Astrocyte (in vitro differentiated cells and primary cell): ENCODE measurements at regions not wholly inside any gene's neighbourhood (a gene's known extent, or its start where the extent isn't known, plus 50 kb on each side); places are given as distances from the start of the nearest gene placed in this dataset.

Experiments used
- CTCF ChIP-seq: IDR thresholded peaks from 2 replicates; pipeline ENCODE4 v1.5.1; 2011; ENCODE audit warnings: low read depth, mild to moderate bottlenecking, inconsistent platforms, low read length, moderate library complexity; ENCODE audit not compliant: insufficient read depth
- EZH2 ChIP-seq: IDR thresholded peaks from 2 replicates; pipeline ENCODE4 v1.6.1; 2012; ENCODE audit warnings: mild to moderate bottlenecking, low read length, inconsistent platforms; ENCODE audit not compliant: insufficient read depth

GRCh38 chr9:75499812-75500211, 390.7 kb upstream of the PCSK5 start:
- TF ChIP-seq CTCF: no peak
- no peak for TF ChIP-seq EZH2
